Smooth muscle cell (in vitro differentiated cells): ENCODE measurements at regions not wholly inside any gene's neighbourhood (a gene's known extent, or its start where the extent isn't known, plus 50 kb on each side); places are given as distances from the start of the nearest gene placed in this dataset.

Experiments
- DNase-seq: peaks from one replicate; lab custom pipeline; 2025; ENCODE audit not compliant: unreplicated experiment; lab: John Stamatoyannopoulos, UW
- H2AFZ ChIP-seq: fragments of 200-600 bp; sonication (generic); 2 replicates; pipeline ENCODE4 v1.6.0; 2016; ENCODE audit warnings: antibody characterized with exemption, low read depth, mild to moderate bottlenecking
- H3F3A ChIP-seq: fragments of 200-600 bp; sonication (generic); 2 replicates; pipeline ENCODE4 v1.6.0; 2017; ENCODE audit warnings: antibody characterized with exemption, low read depth
- H3K27ac ChIP-seq: fragments of 200-600 bp; sonication (generic); 2 replicates; pipeline ENCODE4 v1.5.1; 2016; ENCODE audit warnings: low read depth, mild to moderate bottlenecking
- H3K27me3 ChIP-seq: fragments of 200-600 bp; sonication (generic); 2 replicates; pipeline ENCODE4 v1.6.1; 2016; ENCODE audit warnings: low read depth, mild to moderate bottlenecking
- H3K36me3 ChIP-seq: fragments of 200-600 bp; sonication (generic); 2 replicates; pipeline ENCODE4 v1.5.1; 2016; ENCODE audit warnings: low read depth
- H3K4me1 ChIP-seq: fragments of 200-600 bp; sonication (generic); 2 replicates; pipeline ENCODE4 v1.5.1; 2016; ENCODE audit warnings: low read depth
- H3K4me2 ChIP-seq: fragments of 200-600 bp; sonication (generic); 2 replicates; pipeline ENCODE4 v1.6.0; 2016; ENCODE audit warnings: mild to moderate bottlenecking
- H3K4me3 ChIP-seq: fragments of 200-600 bp; sonication (generic); 2 replicates; pipeline ENCODE4 v1.5.1; 2016; ENCODE audit warnings: mild to moderate bottlenecking
- H3K79me2 ChIP-seq: fragments of 200-600 bp; sonication (generic); 2 replicates; pipeline ENCODE4 v1.6.0; 2016; ENCODE audit warnings: low read depth, mild to moderate bottlenecking
- H3K9ac ChIP-seq: fragments of 200-600 bp; sonication (generic); 2 replicates; pipeline ENCODE4 v1.6.0; 2016; ENCODE audit warnings: low read depth
- H3K9me3 ChIP-seq: fragments of 200-600 bp; sonication (generic); replicated peaks from 2 replicates; pipeline ENCODE4 v1.5.1; 2016; ENCODE audit warnings: low read depth
- H4K20me1 ChIP-seq: fragments of 200-600 bp; sonication (generic); 2 replicates; pipeline ENCODE4 v1.6.0; 2016; ENCODE audit warnings: low read depth
- CTCF ChIP-seq: fragments of 200-600 bp; sonication (generic); IDR thresholded peaks from 2 replicates; pipeline ENCODE4 v1.5.1; 2017; ENCODE audit warnings: borderline replicate concordance, mild to moderate bottlenecking, antibody characterized with exemption; ENCODE audit not compliant: insufficient read depth, poor library complexity, severe bottlenecking
- WGBS: methylation state at CpG from one replicate; pipeline ENCODE4 v1.1.7; 2016; ENCODE audit warnings: low lambda C conversion rate; 5-methylcytosine and 5-hydroxymethylcytosine counted together

DNA sequence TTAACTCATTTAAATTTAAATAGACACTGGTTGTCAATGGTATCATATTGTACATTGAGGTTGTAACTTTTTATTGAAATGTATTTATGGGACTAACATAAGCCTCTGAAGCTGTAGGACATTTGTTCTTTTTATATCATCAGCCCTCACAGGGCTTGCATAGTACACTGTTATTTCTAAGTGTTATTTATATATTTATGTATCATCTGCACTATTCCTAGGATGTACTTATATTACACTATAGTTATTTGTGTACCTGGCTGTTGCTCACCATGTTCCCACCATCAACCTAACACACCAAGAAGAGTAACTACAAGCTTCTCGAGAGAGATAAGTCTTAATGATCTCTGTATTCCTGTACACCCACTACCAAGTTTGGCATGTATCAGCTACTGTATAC is 224.7 kb downstream of the PPP1R3A start:
- H3K9ac ChIP-seq = no peak overlapping the region
- H3F3A ChIP-seq = no peaks in the 10 kb centered on the region
- no peak overlapping the region for H3K27ac ChIP-seq
- H3K4me3 ChIP-seq = no peak overlapping the region
- no peak for TF ChIP-seq CTCF
- H2AFZ ChIP-seq = no peak overlapping the region
- H4K20me1 ChIP-seq = no peaks in the 10 kb centered on the region
- no peaks in the 10 kb centered on the region for H3K9me3 ChIP-seq
- H3K79me2 ChIP-seq = no peaks in the 10 kb centered on the region
- H3K4me2 ChIP-seq = no peak overlapping the region
- DNase-seq = no peak
- no peaks in the 10 kb centered on the region for H3K27me3 ChIP-seq
- 81% methylated on average over 1 of the region's 1 CpG for WGBS
- H3K36me3 ChIP-seq = no peaks in the 10 kb centered on the region
- H3K4me1 ChIP-seq = no peaks in the 10 kb centered on the region

GRCh38 chr7:113684165-113684564 is 234.6 kb downstream of the PPP1R3A start:
- Histone ChIP-seq H3K36me3 (no peaks in the 10 kb centered on the region), H3F3A (no peaks in the 10 kb centered on the region), H3K4me3 (no peak overlapping the region), H4K20me1 (no peaks in the 10 kb centered on the region), H3K27ac (no peak overlapping the region), H3K9me3 (no peaks in the 10 kb centered on the region), H3K27me3 (no peaks in the 10 kb centered on the region), H3K79me2 (no peaks in the 10 kb centered on the region), H3K4me1 (no peaks in the 10 kb centered on the region), H2AFZ (no peak overlapping the region), H3K4me2 (no peak overlapping the region), H3K9ac (no peak overlapping the region)
- TF ChIP-seq CTCF = no peak
- no peak for DNase-seq
- WGBS = 79% methylated on average over 5 of the region's 5 CpGs

DNA sequence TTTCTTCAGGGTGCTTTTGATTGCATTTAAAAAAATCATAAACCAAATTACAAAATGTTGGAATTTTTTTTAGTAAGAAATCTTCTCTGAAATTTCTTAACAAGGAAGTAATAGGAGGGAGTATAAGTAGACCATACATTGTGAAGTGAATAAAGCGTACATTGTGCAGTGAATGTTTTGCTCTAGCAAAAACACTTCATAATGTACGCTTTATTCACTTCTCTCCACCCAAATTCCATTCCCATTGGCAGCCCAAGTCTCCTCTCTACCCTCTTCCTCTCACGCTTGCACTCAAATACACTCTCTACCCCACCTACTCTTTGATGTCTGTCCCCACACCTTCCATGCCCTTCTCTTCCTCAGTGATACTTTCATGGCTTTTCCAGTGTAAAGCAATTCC is 241.0 kb downstream of the PPP1R3A start:
- Histone ChIP-seq H3K27me3 (no peaks in the 10 kb centered on the region), H3K4me2 (no peak overlapping the region), H3F3A (no peaks in the 10 kb centered on the region), H3K79me2 (no peaks in the 10 kb centered on the region), H3K9ac (no peak overlapping the region), H2AFZ (no peak overlapping the region), H3K4me1 (no peaks in the 10 kb centered on the region), H3K4me3 (no peak overlapping the region), H3K36me3 (no peaks in the 10 kb centered on the region), H3K9me3 (no peaks in the 10 kb centered on the region), H3K27ac (no peak overlapping the region), H4K20me1 (no peaks in the 10 kb centered on the region)
- no peak for TF ChIP-seq CTCF
- WGBS = 74% methylated on average over 3 of the region's 3 CpGs
- DNase-seq = no peak

GRCh38 chr7:113664867-113665266 is 253.9 kb downstream of the PPP1R3A start:
- no peak overlapping the region for H3K4me2 ChIP-seq
- no peaks in the 10 kb centered on the region for H3K79me2 ChIP-seq
- 82% methylated on average over 1 of the region's 1 CpG for WGBS
- no peak overlapping the region for H2AFZ ChIP-seq
- no peaks in the 10 kb centered on the region for H3K4me1 ChIP-seq
- no peak for TF ChIP-seq CTCF
- DNase-seq = no peak
- no peaks in the 10 kb centered on the region for H3K36me3 ChIP-seq
- no peak overlapping the region for H3K27ac ChIP-seq
- no peak overlapping the region for H3K9ac ChIP-seq
- peaks cover 3% of the 10 kb centered on the region for H3K9me3 ChIP-seq
- no peak overlapping the region for H3K4me3 ChIP-seq
- no peaks in the 10 kb centered on the region for H3F3A ChIP-seq
- H3K27me3 ChIP-seq = no peaks in the 10 kb centered on the region
- H4K20me1 ChIP-seq = no peaks in the 10 kb centered on the region
